ENCODE measurements at regions not wholly inside any gene's neighbourhood (a gene's known extent, or its start where the extent isn't known, plus 50 kb on each side); places are given as distances from the start of the nearest gene placed in this dataset.

DNA sequence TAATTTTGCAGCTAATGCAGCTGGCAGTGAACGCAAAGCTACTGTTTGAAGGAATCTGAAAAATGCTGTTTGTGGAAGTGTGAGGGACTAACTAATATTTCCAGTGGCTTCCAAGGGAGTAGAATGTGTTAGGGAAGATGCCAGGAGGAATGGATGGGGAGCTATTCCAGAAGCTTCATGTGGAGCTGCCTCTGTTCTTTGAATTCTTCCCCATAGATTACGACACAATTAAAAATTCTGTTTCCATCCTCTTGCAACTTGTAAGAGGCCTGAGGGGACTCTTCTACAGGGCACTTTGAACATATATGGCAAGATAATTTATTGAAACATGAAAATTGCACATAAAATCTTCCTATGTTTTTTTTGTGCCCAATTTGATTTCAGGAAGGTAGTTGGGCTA is 74.3 kb upstream of the CTXND1 start:
- no peaks in the 10 kb centered on the region for H3K4me1 ChIP-seq (ENCODE audit: insufficient read depth, low read length, poor library complexity, severe bottlenecking)
- TF ChIP-seq, protein P1, sequence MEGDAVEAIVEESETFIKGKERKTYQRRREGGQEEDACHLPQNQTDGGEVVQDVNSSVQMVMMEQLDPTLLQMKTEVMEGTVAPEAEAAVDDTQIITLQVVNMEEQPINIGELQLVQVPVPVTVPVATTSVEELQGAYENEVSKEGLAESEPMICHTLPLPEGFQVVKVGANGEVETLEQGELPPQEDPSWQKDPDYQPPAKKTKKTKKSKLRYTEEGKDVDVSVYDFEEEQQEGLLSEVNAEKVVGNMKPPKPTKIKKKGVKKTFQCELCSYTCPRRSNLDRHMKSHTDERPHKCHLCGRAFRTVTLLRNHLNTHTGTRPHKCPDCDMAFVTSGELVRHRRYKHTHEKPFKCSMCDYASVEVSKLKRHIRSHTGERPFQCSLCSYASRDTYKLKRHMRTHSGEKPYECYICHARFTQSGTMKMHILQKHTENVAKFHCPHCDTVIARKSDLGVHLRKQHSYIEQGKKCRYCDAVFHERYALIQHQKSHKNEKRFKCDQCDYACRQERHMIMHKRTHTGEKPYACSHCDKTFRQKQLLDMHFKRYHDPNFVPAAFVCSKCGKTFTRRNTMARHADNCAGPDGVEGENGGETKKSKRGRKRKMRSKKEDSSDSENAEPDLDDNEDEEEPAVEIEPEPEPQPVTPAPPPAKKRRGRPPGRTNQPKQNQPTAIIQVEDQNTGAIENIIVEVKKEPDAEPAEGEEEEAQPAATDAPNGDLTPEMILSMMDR (conservative IDR thresholded peaks at IDR 0.05; ENCODE audit: low read depth, low read length), result no peak
- TF ChIP-seq EZH2 (IDR thresholded peaks at IDR 0.05; ENCODE audit: borderline replicate concordance, low read depth, low read length, poor library complexity, severe bottlenecking), result no peak
- H3K27ac ChIP-seq (ENCODE audit: low read depth, low read length, poor library complexity, severe bottlenecking), result no peak overlapping the region
- BruUV-seq (replicated peaks), result no TSS peak
- H3K36me3 ChIP-seq (ENCODE audit: insufficient read depth, low read length, poor library complexity, severe bottlenecking), result no peaks in the 10 kb centered on the region
- CTCF ChIA-PET, result no interaction called here
- H3K9me3 ChIP-seq (ENCODE audit: low read depth, low read length, poor library complexity, severe bottlenecking), result no peaks in the 10 kb centered on the region
- no peaks in the 10 kb centered on the region for H3K27me3 ChIP-seq (replicated peaks; ENCODE audit: insufficient read depth, low read depth, low read length, poor library complexity)
- POLR2A ChIA-PET (ENCODE audit: low non-redundant PET), result interaction anchor here (0.5 kb wide), 1 partner anchor 159 kb away, joined by 13 read pairs; no protein-coding TSS in a partner anchor
- H3K4me3 ChIP-seq (ENCODE audit: low read depth, low read length, poor library complexity, severe bottlenecking), result no peak overlapping the region
- no peak for DNase-seq (ENCODE audit: low spot score)
- intact Hi-C loops (cut with micrococcal nuclease; ENCODE audit: unreplicated experiment), result no loop called here

DNA sequence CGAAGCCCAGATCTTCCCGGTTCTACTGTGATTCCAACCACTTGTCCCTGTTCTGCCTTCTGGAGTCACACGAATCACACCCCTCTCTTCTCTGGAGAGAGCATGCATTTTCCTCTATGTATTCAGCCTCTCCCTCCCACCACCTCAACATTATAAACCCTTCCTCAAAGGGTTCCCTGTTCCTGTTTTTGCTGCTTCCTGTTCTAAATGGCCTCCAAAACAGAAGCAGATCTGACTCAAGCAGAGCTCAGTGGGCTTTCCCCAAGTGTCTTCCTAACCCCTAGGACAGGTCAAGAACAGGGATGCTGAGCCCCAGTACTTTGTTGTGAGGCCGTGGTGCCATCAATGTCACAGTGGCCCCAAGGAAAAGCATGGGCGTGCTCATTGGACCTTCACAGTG is 75.7 kb upstream of the ARNT2 start:
- intact Hi-C loops (cut with micrococcal nuclease; ENCODE audit: unreplicated experiment), result no loop called here

DNA sequence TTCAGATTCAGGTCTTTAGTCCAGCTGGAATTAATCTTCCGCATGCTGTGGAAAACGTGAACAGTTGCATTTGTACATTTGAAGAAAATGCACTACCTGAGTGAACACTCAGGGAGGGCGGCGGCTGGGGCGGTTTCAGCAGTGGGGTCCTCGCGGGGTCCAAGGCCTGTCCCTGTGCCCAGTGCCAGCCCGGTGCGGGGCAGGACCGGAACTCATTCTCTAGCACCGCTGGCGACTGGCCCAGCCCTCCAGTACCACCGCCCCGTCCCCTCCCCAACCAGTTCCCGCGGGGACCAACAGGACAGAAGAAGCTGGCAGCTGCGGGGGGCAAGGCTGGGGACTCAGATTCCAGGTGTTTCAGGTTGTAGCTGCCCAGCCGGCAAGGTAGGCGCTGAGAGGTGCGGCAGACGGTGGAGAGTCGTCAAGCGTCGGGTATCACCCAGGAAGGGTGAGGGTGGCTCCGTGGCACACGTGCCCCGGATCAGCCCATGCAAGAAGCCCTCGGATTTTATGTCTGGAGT is 72.2 kb upstream of the ARNT2 start:
- Histone ChIP-seq H3K4me1 (ENCODE audit: insufficient read depth, low read length, poor library complexity, severe bottlenecking) (no peaks in the 10 kb centered on the region), H3K36me3 (ENCODE audit: insufficient read depth, low read length, poor library complexity, severe bottlenecking) (no peaks in the 10 kb centered on the region), H3K4me3 (ENCODE audit: low read depth, low read length, poor library complexity, severe bottlenecking) (no peak overlapping the region), H3K27ac (ENCODE audit: low read depth, low read length, poor library complexity, severe bottlenecking) (no peak overlapping the region), H3K9me3 (ENCODE audit: low read depth, low read length, poor library complexity, severe bottlenecking) (no peaks in the 10 kb centered on the region), H3K27me3 (replicated peaks; ENCODE audit: insufficient read depth, low read depth, low read length, poor library complexity) (peaks cover 8% of the 10 kb centered on the region)
- POLR2A ChIA-PET (ENCODE audit: low non-redundant PET), result no interaction called here
- BruUV-seq (replicated peaks), result no TSS peak
- CTCF ChIA-PET, result no interaction called here
- intact Hi-C loops (cut with micrococcal nuclease; ENCODE audit: unreplicated experiment), result no loop called here
- DNase-seq (ENCODE audit: low spot score), result no peak
- no peak for TF ChIP-seq EZH2 (IDR thresholded peaks at IDR 0.05; ENCODE audit: borderline replicate concordance, low read depth, low read length, poor library complexity, severe bottlenecking)

More for the DNA sequence above, 75.7 kb upstream of the ARNT2 start:
- Histone ChIP-seq H3K4me3 (ENCODE audit: low read depth, low read length, poor library complexity, severe bottlenecking) (no peak overlapping the region), H3K9me3 (ENCODE audit: low read depth, low read length, poor library complexity, severe bottlenecking) (no peaks in the 10 kb centered on the region), H3K36me3 (ENCODE audit: insufficient read depth, low read length, poor library complexity, severe bottlenecking) (no peaks in the 10 kb centered on the region), H3K4me1 (ENCODE audit: insufficient read depth, low read length, poor library complexity, severe bottlenecking) (no peaks in the 10 kb centered on the region), H3K27me3 (replicated peaks; ENCODE audit: insufficient read depth, low read depth, low read length, poor library complexity) (no peaks in the 10 kb centered on the region), H3K27ac (ENCODE audit: low read depth, low read length, poor library complexity, severe bottlenecking) (no peak overlapping the region)
- ChIA-PET POLR2A (ENCODE audit: low non-redundant PET) (no interaction called here), CTCF (no interaction called here)
- no TSS peak for BruUV-seq (replicated peaks)
- TF ChIP-seq, protein P1 (conservative IDR thresholded peaks at IDR 0.05; ENCODE audit: low read depth, low read length), result no peak
- TF ChIP-seq EZH2 (IDR thresholded peaks at IDR 0.05; ENCODE audit: borderline replicate concordance, low read depth, low read length, poor library complexity, severe bottlenecking), result no peak
- DNase-seq (ENCODE audit: low spot score), result no peak

DNA sequence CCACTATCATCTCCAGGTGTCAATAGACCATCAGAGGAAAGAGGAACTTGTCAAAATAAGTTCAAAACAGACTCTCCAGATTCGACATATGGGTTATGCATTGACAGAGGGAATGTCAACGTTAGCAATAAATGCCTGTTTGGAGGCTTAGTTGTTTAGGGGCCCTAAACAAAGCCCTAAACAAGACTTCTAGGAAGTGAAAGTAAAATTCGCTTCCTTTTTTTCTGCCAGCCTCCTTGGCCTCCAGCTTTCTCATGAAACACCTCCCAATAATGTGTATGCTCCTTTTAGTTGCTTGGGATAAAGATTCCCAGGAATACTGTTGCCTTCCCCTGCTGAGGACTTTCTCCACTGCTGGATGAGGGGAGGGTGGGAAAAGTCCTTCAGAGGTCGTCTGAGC is 70.9 kb upstream of the ARNT2 start:
- Histone ChIP-seq H3K36me3 (ENCODE audit: insufficient read depth, low read length, poor library complexity, severe bottlenecking) (no peaks in the 10 kb centered on the region), H3K4me3 (ENCODE audit: low read depth, low read length, poor library complexity, severe bottlenecking) (no peak overlapping the region), H3K9me3 (ENCODE audit: low read depth, low read length, poor library complexity, severe bottlenecking) (no peaks in the 10 kb centered on the region), H3K4me1 (ENCODE audit: insufficient read depth, low read length, poor library complexity, severe bottlenecking) (no peaks in the 10 kb centered on the region), H3K27me3 (replicated peaks; ENCODE audit: insufficient read depth, low read depth, low read length, poor library complexity) (peaks cover 8% of the 10 kb centered on the region), H3K27ac (ENCODE audit: low read depth, low read length, poor library complexity, severe bottlenecking) (no peak overlapping the region)
- ChIA-PET POLR2A (ENCODE audit: low non-redundant PET) (no interaction called here), CTCF (no interaction called here)
- intact Hi-C loops (cut with micrococcal nuclease; ENCODE audit: unreplicated experiment), result no loop called here
- no TSS peak for BruUV-seq (replicated peaks)
- no peak for DNase-seq (ENCODE audit: low spot score)
- no peak for TF ChIP-seq EZH2 (IDR thresholded peaks at IDR 0.05; ENCODE audit: borderline replicate concordance, low read depth, low read length, poor library complexity, severe bottlenecking)
- TF ChIP-seq, protein P1 (conservative IDR thresholded peaks at IDR 0.05; ENCODE audit: low read depth, low read length), result no peak
